ENCODE measurements at regions not wholly inside any gene's neighbourhood (a gene's known extent, or its start where the extent isn't known, plus 50 kb on each side); places are given as distances from the start of the nearest gene placed in this dataset.

DNA sequence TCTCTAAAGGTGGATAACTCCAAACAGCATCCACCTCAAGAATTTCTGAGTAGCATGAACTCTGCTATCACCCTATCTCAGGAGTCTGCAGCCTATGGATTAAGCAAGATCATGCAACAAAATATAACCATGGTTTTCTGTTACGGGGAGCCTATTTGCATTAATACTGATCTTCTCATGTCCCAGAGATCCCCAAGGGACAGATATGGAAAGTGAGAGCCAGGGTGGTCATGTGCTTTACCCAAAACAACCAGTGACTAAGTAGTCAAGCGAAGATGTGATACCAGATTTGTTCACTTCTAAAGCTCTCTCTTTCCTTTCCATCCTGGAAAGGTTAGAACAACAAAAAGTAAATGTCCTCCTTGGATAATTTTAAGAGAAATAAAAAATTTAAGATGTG lies 125.1 kb downstream of the PRRX1 start:
- DNase-seq (no peak), ATAC-seq (ENCODE audit: insufficient read depth, low FRiP score) (no peak)
- Histone ChIP-seq H3K36me3 (ENCODE audit: control insufficient read depth in 4 of 4, insufficient read depth in 4 of 4, low read length in 4 of 4) (no peaks in the 10 kb centered on the region), H3K9me3 (ENCODE audit: control insufficient read depth in 4 of 4, insufficient read depth in 3 of 4, low read length in 3 of 4) (no peaks in the 10 kb centered on the region), H3K27ac (ENCODE audit: low read depth in 1 of 2, low read length in 1 of 2) (no peak overlapping the region), H3K9ac (ENCODE audit: insufficient read depth in 1 of 2, low read length in 2 of 2) (no peak overlapping the region), H3K4me3 (no peak overlapping the region), H3K4me1 (ENCODE audit: control insufficient read depth in 5 of 5, insufficient read depth in 5 of 5, low read length in 5 of 5) (no peaks in the 10 kb centered on the region), H3K27me3 (ENCODE audit: control insufficient read depth in 3 of 3, insufficient read depth in 3 of 3, low read length in 2 of 3) (no peaks in the 10 kb centered on the region)
- 79 to 86% methylated on average over 2 of the region's 2 CpGs for WGBS, 2 donors
- TF ChIP-seq, protein P1, sequence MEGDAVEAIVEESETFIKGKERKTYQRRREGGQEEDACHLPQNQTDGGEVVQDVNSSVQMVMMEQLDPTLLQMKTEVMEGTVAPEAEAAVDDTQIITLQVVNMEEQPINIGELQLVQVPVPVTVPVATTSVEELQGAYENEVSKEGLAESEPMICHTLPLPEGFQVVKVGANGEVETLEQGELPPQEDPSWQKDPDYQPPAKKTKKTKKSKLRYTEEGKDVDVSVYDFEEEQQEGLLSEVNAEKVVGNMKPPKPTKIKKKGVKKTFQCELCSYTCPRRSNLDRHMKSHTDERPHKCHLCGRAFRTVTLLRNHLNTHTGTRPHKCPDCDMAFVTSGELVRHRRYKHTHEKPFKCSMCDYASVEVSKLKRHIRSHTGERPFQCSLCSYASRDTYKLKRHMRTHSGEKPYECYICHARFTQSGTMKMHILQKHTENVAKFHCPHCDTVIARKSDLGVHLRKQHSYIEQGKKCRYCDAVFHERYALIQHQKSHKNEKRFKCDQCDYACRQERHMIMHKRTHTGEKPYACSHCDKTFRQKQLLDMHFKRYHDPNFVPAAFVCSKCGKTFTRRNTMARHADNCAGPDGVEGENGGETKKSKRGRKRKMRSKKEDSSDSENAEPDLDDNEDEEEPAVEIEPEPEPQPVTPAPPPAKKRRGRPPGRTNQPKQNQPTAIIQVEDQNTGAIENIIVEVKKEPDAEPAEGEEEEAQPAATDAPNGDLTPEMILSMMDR (IDR thresholded peaks at IDR 0.05; ENCODE audit: control extremely low read depth, extremely low read depth): no peak

DNA sequence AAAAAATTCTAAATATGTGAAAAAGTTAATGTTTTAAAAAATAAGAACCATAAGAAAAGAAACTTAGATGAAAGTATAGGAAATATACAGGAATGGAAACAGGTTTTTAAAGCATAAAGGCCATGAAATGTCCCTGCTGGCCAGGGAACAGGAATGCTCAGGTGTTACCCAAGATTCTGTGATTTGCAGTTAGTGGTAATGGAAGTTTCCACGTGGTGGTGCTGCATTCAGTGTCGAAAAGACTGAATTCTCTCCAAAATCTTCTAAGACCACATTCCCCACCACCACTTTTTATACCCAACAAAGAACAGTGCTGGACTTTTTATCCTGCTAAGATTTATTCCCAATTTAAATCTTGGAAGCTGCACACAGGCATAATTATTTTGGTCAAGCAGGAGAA lies 126.2 kb downstream of the PRRX1 start:
- H3K4me1 ChIP-seq (ENCODE audit: control insufficient read depth in 5 of 5, insufficient read depth in 5 of 5, low read length in 5 of 5): no peaks in the 10 kb centered on the region
- WGBS, 2 donors: 28 to 35% methylated on average over 2 of the region's 2 CpGs
- TF ChIP-seq, protein P1 (IDR thresholded peaks at IDR 0.05; ENCODE audit: control extremely low read depth, extremely low read depth): no peak
- H3K9ac ChIP-seq (ENCODE audit: insufficient read depth in 1 of 2, low read length in 2 of 2): no peak overlapping the region
- H3K27me3 ChIP-seq (ENCODE audit: control insufficient read depth in 3 of 3, insufficient read depth in 3 of 3, low read length in 2 of 3): no peaks in the 10 kb centered on the region
- no peak overlapping the region for H3K4me3 ChIP-seq
- no peaks in the 10 kb centered on the region for H3K9me3 ChIP-seq (ENCODE audit: control insufficient read depth in 4 of 4, insufficient read depth in 3 of 4, low read length in 3 of 4)
- H3K27ac ChIP-seq (ENCODE audit: low read depth in 1 of 2, low read length in 1 of 2): no peak overlapping the region
- DNase-seq: no peak
- no peak for ATAC-seq (ENCODE audit: insufficient read depth, low FRiP score)
- H3K36me3 ChIP-seq (ENCODE audit: control insufficient read depth in 4 of 4, insufficient read depth in 4 of 4, low read length in 4 of 4): no peaks in the 10 kb centered on the region

GRCh38 chr1:170790651-170791071 lies 126.7 kb downstream of the PRRX1 start:
- no peak for ATAC-seq (ENCODE audit: insufficient read depth, low FRiP score)
- no peak overlapping the region for H3K9ac ChIP-seq (ENCODE audit: insufficient read depth in 1 of 2, low read length in 2 of 2)
- no peaks in the 10 kb centered on the region for H3K4me1 ChIP-seq (ENCODE audit: control insufficient read depth in 5 of 5, insufficient read depth in 5 of 5, low read length in 5 of 5)
- no peaks in the 10 kb centered on the region for H3K36me3 ChIP-seq (ENCODE audit: control insufficient read depth in 4 of 4, insufficient read depth in 4 of 4, low read length in 4 of 4)
- 62 to 82% methylated on average over 3 of the region's 3 CpGs for WGBS, 2 donors
- H3K27ac ChIP-seq (ENCODE audit: low read depth in 1 of 2, low read length in 1 of 2): no peak overlapping the region
- no peaks in the 10 kb centered on the region for H3K9me3 ChIP-seq (ENCODE audit: control insufficient read depth in 4 of 4, insufficient read depth in 3 of 4, low read length in 3 of 4)
- no peak overlapping the region for H3K4me3 ChIP-seq
- no peak for DNase-seq
- no peaks in the 10 kb centered on the region for H3K27me3 ChIP-seq (ENCODE audit: control insufficient read depth in 3 of 3, insufficient read depth in 3 of 3, low read length in 2 of 3)
- TF ChIP-seq, protein P1 (IDR thresholded peaks at IDR 0.05; ENCODE audit: control extremely low read depth, extremely low read depth): no peak

- Histone ChIP-seq H3K36me3 (ENCODE audit: control insufficient read depth in 4 of 4, insufficient read depth in 4 of 4, low read length in 4 of 4) (no peaks in the 10 kb centered on the region), H3K27me3 (ENCODE audit: control insufficient read depth in 3 of 3, insufficient read depth in 3 of 3, low read length in 2 of 3) (no peaks in the 10 kb centered on the region), H3K27ac (ENCODE audit: low read depth in 1 of 2, low read length in 1 of 2) (no peak overlapping the region), H3K4me3 (no peak overlapping the region), H3K9me3 (ENCODE audit: control insufficient read depth in 4 of 4, insufficient read depth in 3 of 4, low read length in 3 of 4) (no peaks in the 10 kb centered on the region), H3K4me1 (ENCODE audit: control insufficient read depth in 5 of 5, insufficient read depth in 5 of 5, low read length in 5 of 5) (no peaks in the 10 kb centered on the region), H3K9ac (ENCODE audit: insufficient read depth in 1 of 2, low read length in 2 of 2) (no peak overlapping the region)
- no peak for ATAC-seq (ENCODE audit: insufficient read depth, low FRiP score)
- TF ChIP-seq, protein P1 (IDR thresholded peaks at IDR 0.05; ENCODE audit: control extremely low read depth, extremely low read depth): no peak
- DNase-seq: no peak
- WGBS, 2 donors: 79 to 81% methylated on average over 5 of the region's 5 CpGs
These were observed 128.0 kb downstream of the PRRX1 start for GRCh38 chr1:170791941-170792340.
